Thyroid gland (tissue), 4 donors: ENCODE measurements at regions not wholly inside any gene's neighbourhood (a gene's known extent, or its start where the extent isn't known, plus 50 kb on each side); places are given as distances from the start of the nearest gene placed in this dataset.
A peak's percentile ranks its signal among the peaks of the same experiment; 100 is the strongest.

Experiments
- DNase-seq, 2 donors: peaks; one replicate each; pipeline ENCODE4 v3.0.0-alpha.2; 2019
- H3K27ac ChIP-seq, 3 donors: fragments of 200-600 bp; sonication (generic); 1 replicate in 2 of 3; 2 replicates in 1 of 3; pipeline ENCODE4 v1.5.1; 2016 to 2019; ENCODE audit warnings: mild to moderate bottlenecking in 1 of 3, moderate library complexity in 1 of 3
- H3K27me3 ChIP-seq: fragments of 200-600 bp; sonication (generic); one replicate; pipeline ENCODE4 v1.5.1; 2019
- H3K36me3 ChIP-seq, 2 donors: fragments of 200-600 bp; sonication (generic); one replicate each; pipeline ENCODE4 v1.5.1; 2016 to 2019
- H3K4me1 ChIP-seq, 2 donors: fragments of 200-600 bp; sonication (generic); one replicate each; pipeline ENCODE4 v1.5.1; 2017 to 2019
- H3K4me3 ChIP-seq, 3 donors: fragments of 200-600 bp; sonication (generic); replicated peaks in 1 of 3; 1 replicate in 2 of 3; 2 replicates in 1 of 3; pipeline ENCODE4 v1.5.1; 2016; ENCODE audit warnings: mild to moderate bottlenecking in 1 of 3
- H3K9me3 ChIP-seq: fragments of 200-600 bp; sonication (generic); one replicate; pipeline ENCODE4 v1.5.1; 2017
- CTCF ChIP-seq, 6 experiments: fragments of 200-600 bp in 3 of 6; fragments of 450-650 bp in 3 of 6; sonication (generic) in 3 of 6; IDR thresholded peaks; one replicate each; pipeline ENCODE4 v1.5.1; 2016 to 2019; ENCODE audit warnings: antibody characterized with exemption in 6 of 6, mild to moderate bottlenecking in 2 of 6, inconsistent platforms in 1 of 6, moderate library complexity in 1 of 6
- POLR2A ChIP-seq, 2 donors: fragments of 450-650 bp; IDR thresholded peaks; one replicate each; pipeline ENCODE4 v1.6.1; 2017; ENCODE audit warnings: antibody characterized with exemption in 2 of 2, mild to moderate bottlenecking in 2 of 2, moderate library complexity in 1 of 2
- WGBS, 2 donors: methylation state at CpG; one replicate each; pipeline ENCODE4 v1.1.5; 2017; 5-methylcytosine and 5-hydroxymethylcytosine counted together
- intact Hi-C: fragments of 100-400 bp; cut with DNase I; formaldehyde crosslinking; loops from one replicate; pipeline ENCODE4 v1.15.1; 2023

GRCh38 chr11:19555266-19555665, 157.4 kb upstream of the NAV2 start:
- no peak for DNase-seq
- 55 to 73% methylated on average over 3 of the region's 3 CpGs for WGBS, 2 donors
- no peaks in the 10 kb centered on the region for H3K36me3 ChIP-seq
- H3K9me3 ChIP-seq = no peaks in the 10 kb centered on the region
- peaks cover 30 to 34% of the 10 kb centered on the region in 2 donors for H3K4me1 ChIP-seq
- H3K27me3 ChIP-seq = no peaks in the 10 kb centered on the region
- intact Hi-C loops = loop anchor here (5.0 kb wide), 1 partner anchor 577 kb away; no protein-coding TSS in a partner anchor
- H3K4me3 ChIP-seq = no peak overlapping the region
- TF ChIP-seq CTCF (IDR thresholded peaks at IDR 0.05) (no peak), POLR2A (IDR thresholded peaks at IDR 0.05) (no peak)
- no peak overlapping the region for H3K27ac ChIP-seq

- Histone ChIP-seq H3K27ac (no peak overlapping the region), H3K4me1 (peaks cover 30 to 34% of the 10 kb centered on the region in 2 donors), H3K36me3 (no peaks in the 10 kb centered on the region), H3K4me3 (no peak overlapping the region), H3K9me3 (no peaks in the 10 kb centered on the region), H3K27me3 (no peaks in the 10 kb centered on the region)
- WGBS, 2 donors = 43 to 51% methylated on average over 7 to 8 of the region's 8 CpGs
- intact Hi-C loops = loop anchor here (5.0 kb wide), 2 partner anchors 232 to 297 kb away; no protein-coding TSS in a partner anchor
- TF ChIP-seq POLR2A (IDR thresholded peaks at IDR 0.05) (no peak), CTCF (IDR thresholded peaks at IDR 0.05) (peak; percentile 82 to 94 (median 90))
- peak; percentile 84 to 89 for DNase-seq
These were observed 158.8 kb upstream of the NAV2 start for GRCh38 chr11:19553683-19554333.

GRCh38 chr11:19552656-19553260, 159.9 kb upstream of the NAV2 start:
- DNase-seq = no peak
- TF ChIP-seq CTCF (IDR thresholded peaks at IDR 0.05) (no peak), POLR2A (IDR thresholded peaks at IDR 0.05) (no peak)
- Histone ChIP-seq H3K4me3 (no peak overlapping the region), H3K4me1 (peaks cover 24 to 26% of the 10 kb centered on the region in 2 donors), H3K9me3 (no peaks in the 10 kb centered on the region), H3K27me3 (no peaks in the 10 kb centered on the region), H3K36me3 (no peaks in the 10 kb centered on the region), H3K27ac (no peak overlapping the region)
- intact Hi-C loops = loop anchor here (5.0 kb wide), 2 partner anchors 230 to 295 kb away; no protein-coding TSS in a partner anchor
- WGBS, 2 donors = 67 to 70% methylated on average over 8 of the region's 8 CpGs

- no peak for DNase-seq
- peak overlapping the region in 2 of 3 donors; percentile 45 to 55 for H3K27ac ChIP-seq
- WGBS, 2 donors = 78 to 86% methylated on average over 8 of the region's 8 CpGs
- H3K4me1 ChIP-seq = peaks cover 22% of the 10 kb centered on the region in 2 donors
- H3K4me3 ChIP-seq = no peak overlapping the region
- H3K9me3 ChIP-seq = no peaks in the 10 kb centered on the region
- no peaks in the 10 kb centered on the region for H3K27me3 ChIP-seq
- intact Hi-C loops = loop anchor here (5.0 kb wide), 2 partner anchors 230 to 295 kb away; no protein-coding TSS in a partner anchor
- no peaks in the 10 kb centered on the region for H3K36me3 ChIP-seq
- TF ChIP-seq CTCF (IDR thresholded peaks at IDR 0.05) = no peak
- TF ChIP-seq POLR2A (IDR thresholded peaks at IDR 0.05) = no peak
These were observed 160.5 kb upstream of the NAV2 start for GRCh38 chr11:19552161-19552560.

GRCh38 chr11:19551457-19551856, 161.2 kb upstream of the NAV2 start:
- TF ChIP-seq POLR2A (IDR thresholded peaks at IDR 0.05) (no peak), CTCF (IDR thresholded peaks at IDR 0.05) (no peak)
- no peak overlapping the region for H3K4me3 ChIP-seq
- DNase-seq = peak; percentile 27 to 31
- H3K4me1 ChIP-seq = peaks cover 22 to 27% of the 10 kb centered on the region in 2 donors
- intact Hi-C loops = loop anchor here (5.0 kb wide), 2 partner anchors 229 to 294 kb away; no protein-coding TSS in a partner anchor
- peak overlapping the region in 2 of 3 donors; percentile 45 to 55 for H3K27ac ChIP-seq
- H3K36me3 ChIP-seq = no peaks in the 10 kb centered on the region
- no peaks in the 10 kb centered on the region for H3K27me3 ChIP-seq
- WGBS, 2 donors = 39 to 46% methylated on average over 4 of the region's 4 CpGs
- no peaks in the 10 kb centered on the region for H3K9me3 ChIP-seq
